ENCODE measurements at regions not wholly inside any gene's neighbourhood (a gene's known extent, or its start where the extent isn't known, plus 50 kb on each side); places are given as distances from the start of the nearest gene placed in this dataset.

GRCh38 chr2:8159211-8159965 lies 522.5 kb upstream of the ID2 start:
- Histone ChIP-seq H3K4me3 (ENCODE audit: low read depth, low read length) (no peak overlapping the region), H3K4me2 (ENCODE audit: low read length) (no peak overlapping the region), H3K4me1 (peaks cover 10% of the 10 kb centered on the region), H3K27ac (no peak overlapping the region), H3K27me3 (ENCODE audit: control insufficient read depth, insufficient read depth, low read length) (no peaks in the 10 kb centered on the region), H2AFZ (peak overlapping the region; percentile 51), H3K79me2 (no peaks in the 10 kb centered on the region), H3K9ac (no peak overlapping the region), H3K36me3 (ENCODE audit: control insufficient read depth, insufficient read depth, low read length) (no peaks in the 10 kb centered on the region), H3K9me3 (ENCODE audit: control insufficient read depth, low read length) (no peaks in the 10 kb centered on the region)
- TF ChIP-seq CTCF (IDR thresholded peaks at IDR 0.05): no peak

- Histone ChIP-seq H3K4me3 (ENCODE audit: low read depth, low read length) (no peak overlapping the region), H3K27me3 (ENCODE audit: control insufficient read depth, insufficient read depth, low read length) (no peaks in the 10 kb centered on the region), H3K9ac (no peak overlapping the region), H3K79me2 (no peaks in the 10 kb centered on the region), H3K4me2 (ENCODE audit: low read length) (no peak overlapping the region), H3K9me3 (ENCODE audit: control insufficient read depth, low read length) (no peaks in the 10 kb centered on the region), H2AFZ (peak overlapping the region; percentile 51), H3K27ac (peak overlapping the region; percentile 15), H3K4me1 (peaks cover 10% of the 10 kb centered on the region), H3K36me3 (ENCODE audit: control insufficient read depth, insufficient read depth, low read length) (no peaks in the 10 kb centered on the region)
- TF ChIP-seq CTCF (IDR thresholded peaks at IDR 0.05): no peak
These were observed 521.8 kb upstream of the ID2 start for GRCh38 chr2:8159966-8160603.

GRCh38 chr2:8160959-8161358 lies 520.9 kb upstream of the ID2 start:
- no peaks in the 10 kb centered on the region for H3K9me3 ChIP-seq (ENCODE audit: control insufficient read depth, low read length)
- no peak overlapping the region for H3K4me2 ChIP-seq (ENCODE audit: low read length)
- H3K27me3 ChIP-seq (ENCODE audit: control insufficient read depth, insufficient read depth, low read length): no peaks in the 10 kb centered on the region
- TF ChIP-seq CTCF (IDR thresholded peaks at IDR 0.05): no peak
- no peaks in the 10 kb centered on the region for H3K79me2 ChIP-seq
- no peaks in the 10 kb centered on the region for H3K36me3 ChIP-seq (ENCODE audit: control insufficient read depth, insufficient read depth, low read length)
- H3K27ac ChIP-seq: no peak overlapping the region
- no peak overlapping the region for H3K4me3 ChIP-seq (ENCODE audit: low read depth, low read length)
- no peak overlapping the region for H2AFZ ChIP-seq
- no peak overlapping the region for H3K9ac ChIP-seq
- peaks cover 10% of the 10 kb centered on the region for H3K4me1 ChIP-seq

GRCh38 chr2:8162552-8162951 lies 519.3 kb upstream of the ID2 start:
- peaks cover 7% of the 10 kb centered on the region for H3K4me1 ChIP-seq
- no peak for TF ChIP-seq CTCF (IDR thresholded peaks at IDR 0.05)
- H3K27me3 ChIP-seq (ENCODE audit: control insufficient read depth, insufficient read depth, low read length): no peaks in the 10 kb centered on the region
- no peak overlapping the region for H3K27ac ChIP-seq
- H3K4me3 ChIP-seq (ENCODE audit: low read depth, low read length): no peak overlapping the region
- no peak overlapping the region for H2AFZ ChIP-seq
- no peaks in the 10 kb centered on the region for H3K36me3 ChIP-seq (ENCODE audit: control insufficient read depth, insufficient read depth, low read length)
- H3K9me3 ChIP-seq (ENCODE audit: control insufficient read depth, low read length): no peaks in the 10 kb centered on the region
- H3K4me2 ChIP-seq (ENCODE audit: low read length): no peak overlapping the region
- no peaks in the 10 kb centered on the region for H3K79me2 ChIP-seq
- H3K9ac ChIP-seq: no peak overlapping the region

Measured in parathyroid adenoma (tissue), 2 donors.